K562 (cell line): ENCODE measurements at regions not wholly inside any gene's neighbourhood (a gene's known extent, or its start where the extent isn't known, plus 50 kb on each side); places are given as distances from the start of the nearest gene placed in this dataset.

Experiments
- GABPB1 ChIP-seq: sonication (generic); formaldehyde crosslinking; IDR thresholded peaks from 2 replicates; pipeline ENCODE4 v1.8.0; 2022; ENCODE audit warnings: mild to moderate bottlenecking, missing genetic modification reagents
- HBP1 ChIP-seq: fragments of 450-650 bp; formaldehyde crosslinking; IDR thresholded peaks from 2 replicates; pipeline ENCODE4 v1.4.0; 2022; ENCODE audit warnings: missing genetic modification characterization
- KLF16 ChIP-seq: IDR thresholded peaks from 2 replicates; pipeline ENCODE4 v1.6.1; 2016; ENCODE audit warnings: antibody characterized with exemption
- RFX5 ChIP-seq: IDR thresholded peaks from 2 replicates; pipeline ENCODE4 v1.6.1; 2011; ENCODE audit warnings: low read depth, mild to moderate bottlenecking, improper control_type of control experiment, low read length
- TAF1 ChIP-seq: IDR thresholded peaks from 2 replicates; pipeline ENCODE4 v1.6.1; 2011; ENCODE audit warnings: mild to moderate bottlenecking, low read length, moderate library complexity; ENCODE audit not compliant: insufficient read depth, control insufficient read depth, severe bottlenecking; ENCODE audit errors: extremely low read depth
- TEAD4 ChIP-seq, 2 experiments: sonication (generic) in 1 of 2; formaldehyde crosslinking in 1 of 2; IDR thresholded peaks; 2 replicates each; pipeline versions ENCODE4 v1.6.1 to v1.8.0; 2012 to 2022; ENCODE audit warnings: borderline replicate concordance in 1 of 2, inconsistent platforms in 1 of 2, low read length in 1 of 2, mild to moderate bottlenecking in 1 of 2, missing genetic modification reagents in 1 of 2

DNA sequence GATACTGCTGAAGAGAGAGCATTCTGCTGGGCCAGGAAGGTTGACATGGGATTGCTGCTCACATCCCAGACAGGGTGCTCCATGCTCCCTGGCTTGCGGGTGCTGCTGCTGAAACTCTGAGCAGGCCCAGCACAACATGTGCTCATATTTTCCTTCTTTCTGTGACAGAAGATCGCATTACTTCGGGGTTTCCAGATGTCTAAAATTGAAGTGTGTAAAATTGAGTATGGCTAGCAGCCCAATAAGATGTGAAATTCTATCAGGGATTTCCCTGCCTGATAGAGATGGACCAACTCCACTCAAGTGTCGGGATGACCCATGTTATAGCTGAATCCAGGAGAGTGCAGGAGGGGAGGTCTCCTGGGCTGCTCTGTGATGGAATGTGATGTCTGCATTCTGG is 55.6 kb upstream of the KL start:
- TF ChIP-seq GABPB1 (CRISPR knock-in tag): no peak
- no peak for TF ChIP-seq HBP1 (CRISPR knock-in tag)
- TF ChIP-seq TAF1: no peak
- TF ChIP-seq TEAD4 (IDR thresholded peaks at IDR 0.05; ENCODE audit: low read length): no peak
- TF ChIP-seq TEAD4 (CRISPR knock-in tag; IDR thresholded peaks at IDR 0.05; ENCODE audit: borderline replicate concordance): no peak
- no peak for TF ChIP-seq KLF16
- TF ChIP-seq RFX5: no peak
